SKM-1 (cell line): ENCODE measurements at regions not wholly inside any gene's neighbourhood (a gene's known extent, or its start where the extent isn't known, plus 50 kb on each side); places are given as distances from the start of the nearest gene placed in this dataset.
"Not testable (repeated sequence)": the region's sequence is repeated elsewhere in the genome, so short reads cannot be mapped to it uniquely, and the experiment has no call there.

Experiments used
- DNase-seq: peaks from one replicate; lab custom pipeline; 2025; ENCODE audit not compliant: unreplicated experiment; lab: John Stamatoyannopoulos, UW

DNA sequence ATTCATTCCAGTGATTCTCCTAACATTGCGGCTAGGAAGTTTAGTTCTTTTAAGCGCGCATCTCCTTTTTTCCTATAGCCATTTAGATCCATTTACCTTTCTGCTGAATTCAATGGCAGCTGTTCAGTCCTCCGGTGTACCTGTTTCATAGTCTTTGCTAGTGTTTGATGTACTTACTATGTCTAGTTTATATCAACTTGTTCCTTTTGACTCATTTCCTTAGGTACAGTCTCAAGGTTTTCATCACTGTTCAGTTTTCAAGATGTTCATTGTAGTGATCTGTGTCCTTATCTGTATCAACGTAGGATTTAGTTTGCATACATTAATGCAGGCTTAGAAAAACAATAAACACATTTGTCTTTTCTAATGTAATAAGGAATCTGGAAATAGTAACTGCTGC is 59.0 kb upstream of the MBNL1 start:
- no peak for DNase-seq

DNA sequence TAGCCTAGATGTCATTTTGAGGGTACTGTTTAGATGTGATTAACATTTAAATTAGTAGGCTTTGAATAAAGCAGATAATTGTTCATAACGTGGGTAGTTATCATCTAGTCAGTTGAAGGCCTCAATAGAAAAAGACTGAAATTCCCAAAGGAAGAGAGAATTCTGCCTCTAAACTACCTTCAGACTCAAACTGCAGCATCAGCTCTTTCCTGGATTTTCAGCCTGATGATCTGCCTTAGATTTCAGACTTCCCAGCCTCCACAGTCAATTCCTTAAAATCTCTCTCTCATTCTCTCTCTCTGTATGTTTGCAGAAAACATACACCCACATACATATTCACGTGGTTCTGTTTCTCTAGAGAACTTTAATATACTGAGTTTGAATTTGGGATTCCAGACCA is 58.0 kb upstream of the MBNL1 start:
- DNase-seq = no peak

DNA sequence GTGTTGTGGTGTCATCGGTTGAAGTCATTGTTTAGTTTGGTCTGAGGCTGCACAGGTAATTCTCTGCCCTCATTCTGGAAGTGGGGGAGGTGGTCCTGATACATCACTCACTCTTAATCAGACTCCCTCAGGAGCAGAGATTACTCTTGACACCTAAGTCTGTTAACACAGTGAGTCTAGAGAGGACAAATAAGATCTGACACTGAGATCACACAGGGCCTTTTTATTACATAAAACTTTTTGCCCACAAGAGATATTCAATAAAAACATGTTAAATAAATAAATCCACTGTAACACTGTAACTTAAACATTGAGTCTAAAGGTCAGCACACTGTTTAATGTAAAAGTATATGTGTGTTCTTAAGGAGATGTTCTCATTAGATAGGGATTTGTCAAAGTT is 57.1 kb upstream of the MBNL1 start:
- no peak for DNase-seq

DNA sequence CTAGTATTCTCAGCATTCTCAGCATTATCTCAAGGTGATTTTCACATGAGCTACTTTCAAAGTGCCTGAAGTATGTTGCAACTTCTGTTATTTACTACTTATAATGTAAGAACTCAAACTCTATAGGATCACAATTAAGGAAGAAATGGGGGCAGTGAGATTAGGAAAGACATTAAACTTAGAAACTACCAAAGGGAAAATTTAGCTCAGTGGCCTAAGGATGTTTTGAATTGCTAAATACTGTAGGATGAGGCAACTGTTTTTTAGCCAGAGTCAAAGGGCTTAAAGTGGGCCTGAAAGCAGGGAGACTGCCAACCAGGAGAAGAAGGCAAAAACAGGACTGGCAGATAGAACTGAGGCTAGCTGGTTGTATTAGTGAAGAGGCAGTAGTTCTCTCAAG is 55.5 kb upstream of the MBNL1 start:
- DNase-seq = no peak

DNA sequence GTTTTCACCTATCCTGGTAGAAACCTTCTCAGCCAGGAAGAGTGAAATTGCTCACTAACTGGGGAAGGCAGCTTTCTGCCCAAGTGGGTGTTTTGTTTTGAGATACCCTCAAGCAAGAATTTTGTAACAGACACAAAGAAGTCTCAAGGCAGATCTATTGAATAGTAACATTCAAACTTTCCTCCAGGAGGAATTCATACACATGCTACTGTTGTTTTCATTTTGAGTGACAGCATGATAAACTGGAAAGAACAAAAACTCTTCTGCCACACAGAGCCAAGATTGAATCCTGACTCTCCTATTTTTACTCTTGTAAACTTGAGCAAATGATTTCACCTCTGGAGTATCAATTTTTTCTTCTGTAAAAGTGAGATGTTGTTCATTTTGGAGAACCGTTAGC is 54.8 kb upstream of the MBNL1 start:
- DNase-seq = no peak

DNA sequence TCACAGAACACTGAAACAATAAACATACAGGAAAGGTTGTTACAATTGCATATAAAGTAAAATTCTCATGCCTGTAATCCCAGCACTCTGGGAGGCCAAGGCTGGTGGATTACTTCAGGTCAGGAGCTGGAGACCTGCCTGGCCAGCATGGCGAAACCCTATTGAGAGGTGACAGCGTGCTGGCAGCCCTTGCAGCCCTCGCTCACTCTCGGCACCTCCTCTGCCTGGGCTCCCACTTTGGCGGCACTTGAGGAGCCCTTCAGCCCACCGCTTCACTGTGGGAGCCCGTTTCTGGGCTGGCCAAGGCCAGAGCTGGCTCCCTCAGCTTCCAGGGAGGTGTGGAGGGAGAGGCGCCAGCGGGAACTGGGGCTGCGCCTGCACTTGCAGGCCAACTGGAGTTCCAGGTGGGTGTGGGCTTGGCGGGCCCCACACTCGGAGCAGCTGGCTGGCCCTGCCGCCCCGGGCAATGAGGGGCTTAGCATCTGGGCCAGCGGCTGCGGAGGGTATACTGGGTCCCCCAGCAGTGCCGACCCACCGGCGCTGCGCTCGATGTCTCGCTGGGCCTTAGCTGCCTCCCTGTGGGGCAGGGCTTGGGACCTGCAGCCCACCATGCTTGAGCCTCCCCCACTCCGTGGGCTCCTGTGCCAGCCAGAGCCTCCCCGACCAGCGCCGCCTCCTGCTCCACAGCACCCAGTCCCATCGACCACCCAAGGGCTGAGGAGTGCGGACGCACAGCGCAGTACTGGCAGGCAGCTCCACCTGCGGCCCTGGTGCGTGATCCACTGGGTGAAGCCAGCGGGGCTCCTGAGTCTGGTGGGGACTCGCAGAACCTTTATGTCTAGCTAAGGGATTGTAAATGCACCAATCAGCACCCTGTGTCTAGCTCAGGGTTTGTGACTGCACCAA is 51.5 kb upstream of the MBNL1 start:
- DNase-seq = not testable (repeated sequence)

DNA sequence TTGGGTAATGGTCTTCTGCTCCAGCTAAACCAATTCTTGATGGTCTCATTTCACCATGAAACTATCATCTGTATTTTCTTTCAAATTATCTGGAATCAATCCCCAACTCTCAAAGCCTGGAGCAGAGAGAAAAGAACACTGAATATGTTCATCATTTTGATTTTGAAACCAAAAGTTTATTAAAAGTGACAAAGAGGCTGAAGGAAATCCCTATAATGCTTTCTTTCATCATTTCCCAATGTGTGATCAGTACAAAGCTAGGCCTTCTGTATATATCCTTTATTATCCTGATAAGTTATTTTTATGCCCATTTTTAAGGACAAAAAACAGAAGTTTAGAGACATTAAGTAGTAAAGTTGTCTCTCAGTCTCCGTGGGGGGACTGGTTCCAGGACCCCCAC is 50.1 kb upstream of the MBNL1 start:
- DNase-seq = no peak
